Tibial nerve (tissue), 3 donors: ENCODE measurements at regions not wholly inside any gene's neighbourhood (a gene's known extent, or its start where the extent isn't known, plus 50 kb on each side); places are given as distances from the start of the nearest gene placed in this dataset.

Experiments
- POLR2A ChIP-seq, 2 donors: fragments of 450-650 bp; IDR thresholded peaks; one replicate each; pipeline ENCODE4 v1.6.1; 2017; ENCODE audit warnings: antibody characterized with exemption in 2 of 2, mild to moderate bottlenecking in 2 of 2, moderate library complexity in 2 of 2
- TF ChIP-seq, protein P1 (sequence below), 5 experiments: fragments of 200-600 bp in 3 of 5; fragments of 450-650 bp in 2 of 5; sonication (generic) in 3 of 5; IDR thresholded peaks; one replicate each; pipeline ENCODE4 v1.5.1; 2016 to 2019; ENCODE audit warnings: antibody characterized with exemption in 5 of 5, mild to moderate bottlenecking in 3 of 5, moderate library complexity in 2 of 5

DNA sequence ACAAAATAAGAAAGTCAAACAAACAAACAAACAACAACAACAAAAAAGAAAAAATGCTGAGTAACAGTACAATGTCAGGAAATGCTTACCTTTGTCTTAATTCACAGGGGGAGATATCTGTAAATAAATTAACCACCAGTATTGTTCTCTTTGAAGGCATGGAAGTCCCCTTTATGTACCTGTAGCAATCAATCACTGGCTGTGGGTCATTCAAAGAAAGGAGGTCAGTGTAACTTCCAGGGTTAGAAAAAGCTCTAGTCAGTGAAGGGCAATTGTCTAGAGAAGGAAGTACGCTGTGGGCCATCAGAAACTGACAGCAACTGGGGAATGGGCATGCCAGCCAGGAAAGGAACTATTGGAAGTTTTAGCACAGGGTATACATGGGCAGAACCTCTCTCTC lies 121.5 kb upstream of the LUZP2 start:
- no peak for TF ChIP-seq POLR2A (IDR thresholded peaks at IDR 0.05)
- TF ChIP-seq, protein P1, sequence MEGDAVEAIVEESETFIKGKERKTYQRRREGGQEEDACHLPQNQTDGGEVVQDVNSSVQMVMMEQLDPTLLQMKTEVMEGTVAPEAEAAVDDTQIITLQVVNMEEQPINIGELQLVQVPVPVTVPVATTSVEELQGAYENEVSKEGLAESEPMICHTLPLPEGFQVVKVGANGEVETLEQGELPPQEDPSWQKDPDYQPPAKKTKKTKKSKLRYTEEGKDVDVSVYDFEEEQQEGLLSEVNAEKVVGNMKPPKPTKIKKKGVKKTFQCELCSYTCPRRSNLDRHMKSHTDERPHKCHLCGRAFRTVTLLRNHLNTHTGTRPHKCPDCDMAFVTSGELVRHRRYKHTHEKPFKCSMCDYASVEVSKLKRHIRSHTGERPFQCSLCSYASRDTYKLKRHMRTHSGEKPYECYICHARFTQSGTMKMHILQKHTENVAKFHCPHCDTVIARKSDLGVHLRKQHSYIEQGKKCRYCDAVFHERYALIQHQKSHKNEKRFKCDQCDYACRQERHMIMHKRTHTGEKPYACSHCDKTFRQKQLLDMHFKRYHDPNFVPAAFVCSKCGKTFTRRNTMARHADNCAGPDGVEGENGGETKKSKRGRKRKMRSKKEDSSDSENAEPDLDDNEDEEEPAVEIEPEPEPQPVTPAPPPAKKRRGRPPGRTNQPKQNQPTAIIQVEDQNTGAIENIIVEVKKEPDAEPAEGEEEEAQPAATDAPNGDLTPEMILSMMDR (IDR thresholded peaks at IDR 0.05): no peak
